Chondrocyte (in vitro differentiated cells): ENCODE measurements at regions not wholly inside any gene's neighbourhood (a gene's known extent, or its start where the extent isn't known, plus 50 kb on each side); places are given as distances from the start of the nearest gene placed in this dataset.

ENCODE experiments used
- DNase-seq: peaks from one replicate; pipeline ENCODE4 v3.0.0; 2021; ENCODE audit warnings: mixed read lengths, low spot score
- H3K27ac Mint-ChIP-seq: one replicate; pipeline ENCODE4 v1.8.0; 2021; ENCODE audit warnings: mild to moderate bottlenecking, moderate library complexity, mixed read lengths; ENCODE audit not compliant: unreplicated experiment
- H3K27me3 Mint-ChIP-seq: 2 replicates; pipeline ENCODE4 v1.8.0; 2021; ENCODE audit warnings: low read depth, mixed read lengths
- H3K36me3 Mint-ChIP-seq: 2 replicates; pipeline ENCODE4 v1.8.0; 2021; ENCODE audit warnings: low read depth, mixed read lengths
- H3K4me1 Mint-ChIP-seq: 2 replicates; pipeline ENCODE4 v1.8.0; 2021; ENCODE audit warnings: low read depth, mild to moderate bottlenecking, mixed read lengths
- H3K4me3 Mint-ChIP-seq: one replicate; pipeline ENCODE4 v1.8.0; 2021; ENCODE audit warnings: mild to moderate bottlenecking, moderate library complexity, mixed read lengths; ENCODE audit not compliant: unreplicated experiment
- H3K9me3 Mint-ChIP-seq: 2 replicates; pipeline ENCODE4 v1.8.0; 2021; ENCODE audit warnings: low read depth, mixed read lengths
- CTCF ChIP-seq: fragments of 200-600 bp; sonication (generic); IDR thresholded peaks from 2 replicates; pipeline ENCODE4 v1.5.0; 2021; ENCODE audit warnings: antibody characterized with exemption, mild to moderate bottlenecking, moderate library complexity

DNA sequence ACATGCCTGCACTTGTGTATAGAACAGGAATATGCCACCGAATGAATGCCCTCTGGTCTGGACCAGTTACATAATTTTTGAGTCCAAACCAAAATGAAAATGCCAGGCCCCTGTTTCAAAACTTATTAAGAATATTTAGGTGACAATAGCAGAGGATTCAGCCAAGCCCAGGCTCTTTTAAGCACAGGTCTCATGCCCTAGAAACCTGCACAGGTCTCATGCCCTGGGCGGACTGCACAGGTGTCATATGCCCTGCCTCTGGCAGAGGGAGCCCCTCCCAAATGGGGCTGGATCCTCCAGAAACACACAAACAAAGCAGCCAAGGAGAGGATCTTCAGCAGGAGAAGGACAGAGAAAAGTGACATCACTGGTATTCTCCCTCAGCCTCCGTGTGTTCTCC, 605.4 kb upstream of the NRP1 start:
- Mint-ChIP-seq H3K4me1 (peaks cover 18% of the 10 kb centered on the region), H3K27me3 (no peaks in the 10 kb centered on the region), H3K27ac (no peak overlapping the region), H3K36me3 (no peaks in the 10 kb centered on the region), H3K9me3 (no peaks in the 10 kb centered on the region), H3K4me3 (no peak overlapping the region)
- no peak for DNase-seq
- no peak for TF ChIP-seq CTCF

GRCh38 chr10:33939410-33939809, 604.9 kb upstream of the NRP1 start:
- no peaks in the 10 kb centered on the region for H3K27me3 Mint-ChIP-seq
- no peak overlapping the region for H3K4me3 Mint-ChIP-seq
- DNase-seq, result no peak
- H3K9me3 Mint-ChIP-seq, result no peaks in the 10 kb centered on the region
- H3K36me3 Mint-ChIP-seq, result no peaks in the 10 kb centered on the region
- H3K27ac Mint-ChIP-seq, result no peak overlapping the region
- peaks cover 18% of the 10 kb centered on the region for H3K4me1 Mint-ChIP-seq
- TF ChIP-seq CTCF, result no peak

- DNase-seq, result no peak
- peaks cover 18% of the 10 kb centered on the region for H3K4me1 Mint-ChIP-seq
- H3K27me3 Mint-ChIP-seq, result no peaks in the 10 kb centered on the region
- no peak overlapping the region for H3K4me3 Mint-ChIP-seq
- TF ChIP-seq CTCF, result no peak
- no peak overlapping the region for H3K27ac Mint-ChIP-seq
- no peaks in the 10 kb centered on the region for H3K36me3 Mint-ChIP-seq
- H3K9me3 Mint-ChIP-seq, result peaks cover 4% of the 10 kb centered on the region
Measured at GRCh38 chr10:33938001-33938400, 603.5 kb upstream of the NRP1 start.

DNA sequence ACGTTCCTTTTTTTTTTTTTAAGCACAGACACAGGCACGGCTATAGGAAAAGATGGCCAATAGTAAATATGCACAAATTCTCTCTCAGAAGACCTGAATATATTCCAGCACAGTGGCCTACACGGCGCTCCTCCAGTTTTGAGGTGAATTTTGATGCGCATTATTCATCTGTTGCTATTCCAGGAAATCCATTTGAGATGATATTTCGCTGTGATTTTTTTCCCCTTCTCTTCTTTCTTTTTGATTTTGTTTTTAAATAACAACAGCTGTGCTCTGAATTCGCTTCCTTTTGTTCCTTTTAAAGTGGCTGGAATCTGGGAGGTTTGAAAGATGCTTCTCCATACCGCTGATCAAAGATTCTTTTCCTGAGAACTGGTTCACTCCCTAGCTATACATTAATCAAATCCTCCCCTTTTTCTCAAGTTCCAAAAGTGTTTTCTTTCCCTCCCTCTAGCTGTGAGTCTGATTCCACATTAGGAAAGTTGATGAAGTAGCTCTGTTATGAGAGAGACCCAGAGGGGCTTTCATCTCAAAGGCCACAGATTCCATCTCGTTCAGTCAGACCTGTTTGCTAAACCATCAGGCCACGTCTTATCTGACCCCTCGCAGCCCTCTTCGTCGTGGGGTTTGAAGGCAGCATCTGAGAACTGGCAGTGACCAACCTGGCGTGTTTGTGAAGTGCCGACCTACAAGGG, 602.7 kb upstream of the NRP1 start:
- Mint-ChIP-seq H3K36me3 (no peaks in the 10 kb centered on the region), H3K4me3 (no peak overlapping the region), H3K27me3 (no peaks in the 10 kb centered on the region), H3K4me1 (peaks cover 18% of the 10 kb centered on the region), H3K9me3 (peaks cover 4% of the 10 kb centered on the region), H3K27ac (no peak overlapping the region)
- no peak for DNase-seq
- no peak for TF ChIP-seq CTCF

GRCh38 chr10:33935350-33935749, 600.9 kb upstream of the NRP1 start:
- no peaks in the 10 kb centered on the region for H3K27me3 Mint-ChIP-seq
- no peaks in the 10 kb centered on the region for H3K36me3 Mint-ChIP-seq
- H3K4me1 Mint-ChIP-seq, result peaks cover 10% of the 10 kb centered on the region
- H3K27ac Mint-ChIP-seq, result no peak overlapping the region
- no peak for TF ChIP-seq CTCF
- peaks cover 4% of the 10 kb centered on the region for H3K9me3 Mint-ChIP-seq
- no peak overlapping the region for H3K4me3 Mint-ChIP-seq
- DNase-seq, result no peak
